GM23248 (cell line): ENCODE measurements at regions not wholly inside any gene's neighbourhood (a gene's known extent, or its start where the extent isn't known, plus 50 kb on each side); places are given as distances from the start of the nearest gene placed in this dataset.

Experiments
- EZH2 ChIP-seq: fragments of 200-600 bp; sonication (generic); IDR thresholded peaks from 2 replicates; pipeline ENCODE4 v1.6.1; 2018; ENCODE audit warnings: antibody characterized with exemption, mild to moderate bottlenecking; ENCODE audit not compliant: insufficient read depth, poor library complexity, severe bottlenecking
- EZH2phosphoT487 ChIP-seq: fragments of 200-600 bp; sonication (generic); IDR thresholded peaks from 2 replicates; pipeline ENCODE4 v1.6.1; 2018; ENCODE audit warnings: antibody characterized with exemption, moderate library complexity, mild to moderate bottlenecking, low read depth; ENCODE audit not compliant: insufficient read depth

DNA sequence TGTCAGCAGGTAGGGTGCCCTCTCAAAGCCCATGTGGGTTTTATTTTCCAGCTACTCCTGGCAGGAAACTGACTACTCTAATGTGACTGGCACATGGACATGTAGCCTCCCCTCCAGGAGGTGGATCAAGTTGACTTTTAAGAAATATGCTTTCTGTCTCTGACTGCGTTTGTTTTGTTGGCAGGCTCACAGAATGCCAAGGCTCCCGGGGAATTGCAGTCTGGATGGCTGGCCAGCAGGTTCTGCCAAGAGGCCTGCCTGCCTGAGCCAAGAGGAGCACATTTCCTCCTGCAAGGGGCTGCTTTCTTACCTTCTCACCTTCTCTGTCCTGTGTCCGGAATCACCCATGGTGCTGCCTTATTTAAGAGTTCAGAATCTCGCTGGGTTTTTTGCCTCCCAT is 217.3 kb upstream of the ERCC4 start:
- TF ChIP-seq EZH2 (no peak), EZH2phosphoT487 (no peak)
